ENCODE measurements at regions not wholly inside any gene's neighbourhood (a gene's known extent, or its start where the extent isn't known, plus 50 kb on each side); places are given as distances from the start of the nearest gene placed in this dataset.
"Not testable (repeated sequence)": the region's sequence is repeated elsewhere in the genome, so short reads cannot be mapped to it uniquely, and the experiment has no call there.

GRCh38 chr11:121967131-121967704, 148.8 kb downstream of the BLID start:
- H3K4ac ChIP-seq (ENCODE audit: low read depth, low read length): no peak overlapping the region
- no peak for DNase-seq
- H4K12ac ChIP-seq (ENCODE audit: low read depth, low read length): no peak overlapping the region
- H3K27me3 ChIP-seq (ENCODE audit: insufficient read depth, low read length): no peaks in the 10 kb centered on the region
- no peak overlapping the region for H2BK120ac ChIP-seq (ENCODE audit: insufficient read depth, low read length, poor library complexity)
- no peak overlapping the region for H2BK5ac ChIP-seq (ENCODE audit: low read depth, low read length, poor library complexity)
- H2BK12ac ChIP-seq (ENCODE audit: low read length): no peak overlapping the region
- H3K27ac ChIP-seq (ENCODE audit: low read depth, low read length): no peak overlapping the region
- WGBS (ENCODE audit: extremely low coverage, insufficient coverage, insufficient read length): no CpG with 5 or more reads among the region's 10 CpGs
- H3K18ac ChIP-seq (ENCODE audit: low read length): no peak overlapping the region
- H3K4me3 ChIP-seq (ENCODE audit: low read depth, low read length): no peak overlapping the region
- no peak overlapping the region for H3K23ac ChIP-seq (ENCODE audit: low read length)
- H2AK5ac ChIP-seq (ENCODE audit: low read length): no peak overlapping the region
- no peak overlapping the region for H4K8ac ChIP-seq (ENCODE audit: low read depth, low read length)
- H3K4me2 ChIP-seq (ENCODE audit: low read length): no peak overlapping the region
- H2AFZ ChIP-seq (ENCODE audit: insufficient read depth, low read length, poor library complexity): no peak overlapping the region
- no peaks in the 10 kb centered on the region for H3K36me3 ChIP-seq (ENCODE audit: control insufficient read depth in 1 of 2, insufficient read depth in 2 of 2, low read length in 2 of 2)
- no peaks in the 10 kb centered on the region for H3K79me1 ChIP-seq (ENCODE audit: low read length)
- H3K4me1 ChIP-seq (ENCODE audit: control insufficient read depth in 1 of 2, insufficient read depth in 2 of 2, low read length in 2 of 2): peaks cover 0 to 2% of the 10 kb centered on the region in 2 experiments
- no peak overlapping the region for H3K14ac ChIP-seq (ENCODE audit: low read length)
- no peak overlapping the region for H3K9ac ChIP-seq (ENCODE audit: low read length)
- no peaks in the 10 kb centered on the region for H3K9me3 ChIP-seq (ENCODE audit: insufficient read depth, low read depth, low read length)
- no peaks in the 10 kb centered on the region for H3K79me2 ChIP-seq (ENCODE audit: control insufficient read depth, insufficient read depth, low read length, poor library complexity)
- H4K91ac ChIP-seq (ENCODE audit: low read depth, low read length): no peak overlapping the region

GRCh38 chr11:121965330-121965729, 150.7 kb downstream of the BLID start:
- no peaks in the 10 kb centered on the region for H3K36me3 ChIP-seq (ENCODE audit: control insufficient read depth in 1 of 2, insufficient read depth in 2 of 2, low read length in 2 of 2)
- H3K79me1 ChIP-seq (ENCODE audit: low read length): no peaks in the 10 kb centered on the region
- no peak overlapping the region for H3K9ac ChIP-seq (ENCODE audit: low read length)
- H3K9me3 ChIP-seq (ENCODE audit: insufficient read depth, low read depth, low read length): no peaks in the 10 kb centered on the region
- no peak overlapping the region for H3K27ac ChIP-seq (ENCODE audit: low read depth, low read length)
- no peak overlapping the region for H3K4ac ChIP-seq (ENCODE audit: low read depth, low read length)
- H4K8ac ChIP-seq (ENCODE audit: low read depth, low read length): no peak overlapping the region
- H2AK5ac ChIP-seq (ENCODE audit: low read length): no peak overlapping the region
- no peak overlapping the region for H2AFZ ChIP-seq (ENCODE audit: insufficient read depth, low read length, poor library complexity)
- no peak overlapping the region for H3K4me2 ChIP-seq (ENCODE audit: low read length)
- WGBS (ENCODE audit: extremely low coverage, insufficient coverage, insufficient read length): no CpG with 5 or more reads among the region's 4 CpGs
- no peak overlapping the region for H2BK120ac ChIP-seq (ENCODE audit: insufficient read depth, low read length, poor library complexity)
- H3K27me3 ChIP-seq (ENCODE audit: insufficient read depth, low read length): no peaks in the 10 kb centered on the region
- H2BK12ac ChIP-seq (ENCODE audit: low read length): no peak overlapping the region
- no peak overlapping the region for H3K18ac ChIP-seq (ENCODE audit: low read length)
- DNase-seq: no peak
- H3K4me3 ChIP-seq (ENCODE audit: low read depth, low read length): no peak overlapping the region
- H3K23ac ChIP-seq (ENCODE audit: low read length): no peak overlapping the region
- H3K79me2 ChIP-seq (ENCODE audit: control insufficient read depth, insufficient read depth, low read length, poor library complexity): no peaks in the 10 kb centered on the region
- H3K14ac ChIP-seq (ENCODE audit: low read length): no peak overlapping the region
- peaks cover 0 to 2% of the 10 kb centered on the region in 2 experiments for H3K4me1 ChIP-seq (ENCODE audit: control insufficient read depth in 1 of 2, insufficient read depth in 2 of 2, low read length in 2 of 2)
- no peak overlapping the region for H2BK5ac ChIP-seq (ENCODE audit: low read depth, low read length, poor library complexity)
- H4K91ac ChIP-seq (ENCODE audit: low read depth, low read length): no peak overlapping the region
- H4K12ac ChIP-seq (ENCODE audit: low read depth, low read length): no peak overlapping the region

GRCh38 chr11:121964591-121964990, 151.4 kb downstream of the BLID start:
- Histone ChIP-seq H3K4me1 (ENCODE audit: control insufficient read depth in 1 of 2, insufficient read depth in 2 of 2, low read length in 2 of 2) (peaks cover 0 to 2% of the 10 kb centered on the region in 2 experiments), H4K91ac (ENCODE audit: low read depth, low read length) (no peak overlapping the region), H4K12ac (ENCODE audit: low read depth, low read length) (no peak overlapping the region), H3K23ac (ENCODE audit: low read length) (no peak overlapping the region), H2BK120ac (ENCODE audit: insufficient read depth, low read length, poor library complexity) (no peak overlapping the region), H3K4me2 (ENCODE audit: low read length) (no peak overlapping the region), H2AK5ac (ENCODE audit: low read length) (no peak overlapping the region), H3K27ac (ENCODE audit: low read depth, low read length) (no peak overlapping the region), H3K4me3 (ENCODE audit: low read depth, low read length) (no peak overlapping the region), H2AFZ (ENCODE audit: insufficient read depth, low read length, poor library complexity) (no peak overlapping the region), H3K79me2 (ENCODE audit: control insufficient read depth, insufficient read depth, low read length, poor library complexity) (no peaks in the 10 kb centered on the region), H3K18ac (ENCODE audit: low read length) (no peak overlapping the region), H3K27me3 (ENCODE audit: insufficient read depth, low read length) (no peaks in the 10 kb centered on the region), H2BK12ac (ENCODE audit: low read length) (no peak overlapping the region), H3K9me3 (ENCODE audit: insufficient read depth, low read depth, low read length) (no peaks in the 10 kb centered on the region), H3K36me3 (ENCODE audit: control insufficient read depth in 1 of 2, insufficient read depth in 2 of 2, low read length in 2 of 2) (no peaks in the 10 kb centered on the region), H3K14ac (ENCODE audit: low read length) (no peak overlapping the region), H3K4ac (ENCODE audit: low read depth, low read length) (no peak overlapping the region), H2BK5ac (ENCODE audit: low read depth, low read length, poor library complexity) (no peak overlapping the region), H4K8ac (ENCODE audit: low read depth, low read length) (no peak overlapping the region), H3K79me1 (ENCODE audit: low read length) (no peaks in the 10 kb centered on the region), H3K9ac (ENCODE audit: low read length) (no peak overlapping the region)
- WGBS (ENCODE audit: extremely low coverage, insufficient coverage, insufficient read length): no CpG with 5 or more reads among the region's 4 CpGs
- no peak for DNase-seq

GRCh38 chr11:121963846-121964245, 152.2 kb downstream of the BLID start:
- DNase-seq; H3K9me3 ChIP-seq (ENCODE audit: insufficient read depth, low read depth, low read length); H3K9ac ChIP-seq (ENCODE audit: low read length); H3K18ac ChIP-seq (ENCODE audit: low read length); H2BK120ac ChIP-seq (ENCODE audit: insufficient read depth, low read length, poor library complexity); H4K8ac ChIP-seq (ENCODE audit: low read depth, low read length); H3K23ac ChIP-seq (ENCODE audit: low read length); H3K79me1 ChIP-seq (ENCODE audit: low read length); H3K27me3 ChIP-seq (ENCODE audit: insufficient read depth, low read length); H4K91ac ChIP-seq (ENCODE audit: low read depth, low read length); H3K4me2 ChIP-seq (ENCODE audit: low read length); H2BK12ac ChIP-seq (ENCODE audit: low read length); H2BK5ac ChIP-seq (ENCODE audit: low read depth, low read length, poor library complexity); H3K4ac ChIP-seq (ENCODE audit: low read depth, low read length); H3K4me3 ChIP-seq (ENCODE audit: low read depth, low read length); H2AFZ ChIP-seq (ENCODE audit: insufficient read depth, low read length, poor library complexity); H4K12ac ChIP-seq (ENCODE audit: low read depth, low read length); H3K14ac ChIP-seq (ENCODE audit: low read length); H3K4me1 ChIP-seq (ENCODE audit: control insufficient read depth in 1 of 2, insufficient read depth in 2 of 2, low read length in 2 of 2); H3K27ac ChIP-seq (ENCODE audit: low read depth, low read length); H2AK5ac ChIP-seq (ENCODE audit: low read length); H3K79me2 ChIP-seq (ENCODE audit: control insufficient read depth, insufficient read depth, low read length, poor library complexity); H3K36me3 ChIP-seq (ENCODE audit: control insufficient read depth in 1 of 2, insufficient read depth in 2 of 2, low read length in 2 of 2): not testable (repeated sequence)
- no CpG with 5 or more reads among the region's 3 CpGs for WGBS (ENCODE audit: extremely low coverage, insufficient coverage, insufficient read length)
